ENCODE measurements at regions not wholly inside any gene's neighbourhood (a gene's known extent, or its start where the extent isn't known, plus 50 kb on each side); places are given as distances from the start of the nearest gene placed in this dataset.
"Not testable (repeated sequence)": the region's sequence is repeated elsewhere in the genome, so short reads cannot be mapped to it uniquely, and the experiment has no call there.

GRCh38 chr4:138658518-138658917 lies 357.1 kb upstream of the NOCT start:
- no peak for FAIRE-seq

- no peak for FAIRE-seq
These were observed 358.6 kb upstream of the NOCT start for GRCh38 chr4:138656990-138657389.

GRCh38 chr4:138655985-138656384 lies 359.6 kb upstream of the NOCT start:
- no peak for FAIRE-seq

GRCh38 chr4:138655286-138655685 lies 360.3 kb upstream of the NOCT start:
- FAIRE-seq, result no peak

- no peak for FAIRE-seq
These were observed 364.6 kb upstream of the NOCT start for GRCh38 chr4:138650929-138651448.

GRCh38 chr4:138650495-138650894 lies 365.1 kb upstream of the NOCT start:
- FAIRE-seq, result no peak

GRCh38 chr4:138647433-138647832 lies 368.1 kb upstream of the NOCT start:
- FAIRE-seq, result no peak

- no peak for FAIRE-seq
These were observed 369.2 kb upstream of the NOCT start for GRCh38 chr4:138646383-138646782.

GRCh38 chr4:138645289-138645688 lies 370.3 kb upstream of the NOCT start:
- no peak for FAIRE-seq

GRCh38 chr4:138644322-138644721 lies 371.3 kb upstream of the NOCT start:
- FAIRE-seq, result no peak

GRCh38 chr4:138643827-138644226 lies 371.8 kb upstream of the NOCT start:
- no peak for FAIRE-seq

GRCh38 chr4:138639018-138639741 lies 376.4 kb upstream of the NOCT start:
- FAIRE-seq, result no peak

- FAIRE-seq, result no peak
These were observed 378.8 kb upstream of the NOCT start for GRCh38 chr4:138636781-138637180.

- no peak for FAIRE-seq
These were observed 380.7 kb upstream of the NOCT start for GRCh38 chr4:138634915-138635314.

- FAIRE-seq, result no peak
These were observed 382.0 kb upstream of the NOCT start for GRCh38 chr4:138633580-138633904.

GRCh38 chr4:138632856-138633579 lies 382.6 kb upstream of the NOCT start:
- FAIRE-seq, result no peak

GRCh38 chr4:138630666-138631065 lies 384.9 kb upstream of the NOCT start:
- FAIRE-seq, result no peak

GRCh38 chr4:138629669-138630068 lies 385.9 kb upstream of the NOCT start:
- FAIRE-seq, result no peak

- FAIRE-seq, result no peak
These were observed 384.9 kb upstream of the SLC7A11 start for GRCh38 chr4:138627096-138627495.

- FAIRE-seq, result not testable (repeated sequence)
These were observed 380.2 kb upstream of the SLC7A11 start for GRCh38 chr4:138622362-138622761.

GRCh38 chr4:138616775-138617174 lies 374.6 kb upstream of the SLC7A11 start:
- no peak for FAIRE-seq

- FAIRE-seq, result no peak
These were observed 372.4 kb upstream of the SLC7A11 start for GRCh38 chr4:138614398-138615142.

- no peak for FAIRE-seq
These were observed 370.3 kb upstream of the SLC7A11 start for GRCh38 chr4:138612428-138612827.

GRCh38 chr4:138611721-138612120 lies 369.6 kb upstream of the SLC7A11 start:
- FAIRE-seq, result no peak

Data from endometrium (tissue), 2 donors.